IPS DF 4.7 (cell line): ENCODE measurements at regions not wholly inside any gene's neighbourhood (a gene's known extent, or its start where the extent isn't known, plus 50 kb on each side); places are given as distances from the start of the nearest gene placed in this dataset.
"Not testable (repeated sequence)": the region's sequence is repeated elsewhere in the genome, so short reads cannot be mapped to it uniquely, and the experiment has no call there.

Experiments used
- DNase-seq: peaks from one replicate; pipeline ENCODE4 v3.0.0-alpha.2; 2013; ENCODE audit warnings: low spot score; ENCODE audit errors: extremely low read depth

DNA sequence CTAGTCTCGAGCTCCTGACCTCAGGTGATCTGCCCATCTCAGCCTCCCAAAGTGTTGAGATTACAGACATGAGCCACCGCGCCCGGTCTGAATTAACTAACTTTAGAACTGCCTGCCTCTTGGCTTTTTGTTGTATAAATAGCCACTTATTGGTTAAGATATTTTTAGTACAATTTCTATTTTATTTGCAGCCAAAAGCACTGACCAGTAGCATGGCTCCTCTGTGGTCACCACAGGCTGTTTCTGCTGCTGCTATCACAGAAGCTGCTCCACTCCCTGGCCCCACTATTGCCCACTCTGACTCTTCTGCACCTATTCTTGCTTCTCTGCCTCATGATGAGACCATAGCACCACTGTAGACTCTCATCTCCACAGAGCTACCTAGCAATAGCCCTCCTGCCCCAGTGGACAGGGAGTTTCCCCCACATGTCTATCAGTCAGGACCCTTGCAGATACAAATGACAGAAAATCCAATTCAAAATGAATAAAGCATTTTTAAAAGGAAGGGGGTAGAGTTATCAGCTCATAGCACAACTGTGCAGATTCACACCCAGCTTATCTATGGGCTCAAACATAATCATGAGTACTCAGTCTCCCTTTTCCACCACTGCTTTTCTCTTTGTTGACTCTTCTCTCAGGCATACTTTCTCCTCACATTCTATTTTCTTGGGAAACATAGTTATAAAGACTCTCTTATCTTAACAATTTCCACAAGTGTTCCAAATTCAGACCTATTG, 151.8 kb upstream of the EPB41L4A start:
- DNase-seq: no peak

DNA sequence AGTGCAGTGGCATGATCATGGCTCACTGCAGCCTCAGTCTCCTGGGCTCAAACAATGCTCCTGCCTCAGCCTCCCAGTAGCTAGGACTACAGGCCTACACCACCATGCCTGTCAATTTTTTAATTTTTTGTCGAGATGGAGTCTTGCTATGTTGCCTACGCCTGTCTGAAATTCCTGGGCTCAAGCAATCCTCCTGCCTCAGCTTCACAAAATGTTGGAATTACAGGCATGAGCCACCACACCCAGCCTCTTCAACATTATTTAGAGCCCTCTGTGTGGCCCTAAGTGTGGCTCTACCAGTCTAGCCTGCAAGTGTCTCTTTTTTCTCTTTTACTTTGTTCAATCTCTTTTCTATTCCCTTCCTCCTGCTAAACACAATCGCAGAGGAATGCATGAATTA, 154.4 kb upstream of the EPB41L4A start:
- no peak for DNase-seq

DNA sequence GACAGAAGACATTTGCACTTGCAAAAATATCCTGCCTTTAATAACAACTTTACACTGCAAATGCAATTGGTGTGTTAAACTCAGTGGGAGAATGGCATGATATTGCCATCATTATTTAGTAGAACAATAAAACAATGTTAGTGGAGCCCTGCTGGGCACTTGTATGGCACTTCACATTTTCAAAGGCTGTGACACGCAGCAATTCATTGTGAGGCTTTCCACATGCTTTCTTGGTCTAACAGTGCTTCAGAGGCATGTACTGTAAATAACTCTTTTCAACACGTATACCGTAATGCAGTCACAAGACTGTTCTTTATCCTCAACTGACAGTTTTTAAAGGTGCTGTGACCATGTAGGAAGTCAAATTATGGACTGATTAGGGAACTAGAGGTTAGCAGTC, 155.5 kb upstream of the EPB41L4A start:
- DNase-seq: no peak

DNA sequence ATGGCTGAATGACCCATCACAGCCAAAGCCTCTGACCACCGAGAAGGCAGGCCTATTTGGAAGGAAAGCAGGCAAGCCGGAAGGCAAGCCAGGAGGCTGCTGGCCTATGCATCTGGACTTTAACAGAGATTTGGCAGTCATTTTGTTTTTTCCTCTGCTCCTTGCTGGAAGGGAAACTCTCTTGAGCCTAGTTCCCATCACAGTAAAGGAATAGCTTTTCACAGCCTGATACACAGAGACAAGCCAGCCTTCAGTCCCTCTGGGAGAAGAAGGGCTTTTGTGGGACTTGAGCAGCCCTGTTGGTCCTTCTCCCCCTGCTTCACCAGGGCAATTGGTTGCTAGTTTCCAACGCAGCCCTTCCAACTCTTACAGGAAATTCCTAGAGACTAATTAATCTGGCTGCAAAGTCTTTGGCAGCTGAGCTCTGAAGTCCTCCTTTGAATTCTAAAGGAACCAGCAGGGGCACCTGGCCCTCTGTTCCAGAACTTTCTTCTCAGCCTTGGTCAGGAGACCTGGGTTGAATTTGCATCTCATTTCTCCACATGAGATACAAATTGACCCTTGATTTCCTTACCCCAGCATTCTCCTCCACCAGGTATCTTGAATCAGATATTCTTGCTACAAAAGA, 157.3 kb upstream of the EPB41L4A start:
- no peak for DNase-seq

DNA sequence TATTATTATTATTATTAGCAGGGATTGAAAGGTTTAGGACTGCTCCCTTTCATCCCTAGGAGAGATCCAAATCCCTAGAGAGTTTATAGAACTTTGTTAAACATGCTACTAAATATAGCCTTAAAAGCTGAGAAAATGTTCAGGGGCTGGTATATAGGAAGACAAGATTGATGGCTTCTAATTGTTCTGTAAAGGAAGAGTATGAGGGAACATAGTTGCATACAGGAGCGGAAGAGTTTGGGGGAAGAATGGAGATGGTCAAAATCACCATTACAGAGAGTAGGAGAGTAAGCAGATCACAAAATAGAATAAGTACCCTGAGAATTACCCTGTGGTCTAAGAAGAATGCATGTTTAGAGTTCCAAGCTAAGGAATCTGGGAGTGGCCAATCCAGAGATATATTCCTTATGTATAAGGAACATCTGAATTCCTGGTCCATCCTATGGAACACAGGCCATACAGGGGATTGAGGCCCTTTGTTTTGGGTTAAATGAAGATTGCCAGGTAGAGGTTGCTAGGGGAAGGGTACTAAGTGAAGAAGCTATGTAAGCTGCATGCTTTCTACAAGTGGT, 158.0 kb upstream of the APC start:
- no peak for DNase-seq

- no peak for DNase-seq
Observed at GRCh38 chr5:112581811-112582320, 155.8 kb upstream of the APC start.

- no peak for DNase-seq
Observed at GRCh38 chr5:112583166-112583565, 154.5 kb upstream of the APC start.

DNA sequence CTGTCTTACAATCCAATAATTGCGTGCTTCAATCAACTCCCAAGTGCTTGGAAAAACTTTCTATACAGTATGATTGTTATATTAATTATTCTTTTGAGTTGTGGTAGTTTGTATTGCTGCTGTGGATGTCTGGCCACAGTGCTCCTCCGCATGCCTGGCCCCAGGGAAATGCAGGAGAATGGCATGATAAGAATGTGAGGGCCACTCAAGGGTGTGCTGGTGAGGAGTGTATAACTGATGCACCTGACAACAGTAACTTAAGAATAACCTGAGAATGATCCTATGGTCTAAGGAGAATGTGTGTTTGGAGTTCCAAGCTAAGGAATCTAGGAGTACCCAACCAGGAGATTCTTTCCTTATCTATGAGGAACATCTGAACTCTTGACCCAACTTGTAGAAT, 152.9 kb upstream of the APC start:
- DNase-seq: no peak

- no peak for DNase-seq
Observed at GRCh38 chr5:112586596-112587062, 151.1 kb upstream of the APC start.

GRCh38 chr5:112590858-112591257, 146.8 kb upstream of the APC start:
- DNase-seq: not testable (repeated sequence)

DNA sequence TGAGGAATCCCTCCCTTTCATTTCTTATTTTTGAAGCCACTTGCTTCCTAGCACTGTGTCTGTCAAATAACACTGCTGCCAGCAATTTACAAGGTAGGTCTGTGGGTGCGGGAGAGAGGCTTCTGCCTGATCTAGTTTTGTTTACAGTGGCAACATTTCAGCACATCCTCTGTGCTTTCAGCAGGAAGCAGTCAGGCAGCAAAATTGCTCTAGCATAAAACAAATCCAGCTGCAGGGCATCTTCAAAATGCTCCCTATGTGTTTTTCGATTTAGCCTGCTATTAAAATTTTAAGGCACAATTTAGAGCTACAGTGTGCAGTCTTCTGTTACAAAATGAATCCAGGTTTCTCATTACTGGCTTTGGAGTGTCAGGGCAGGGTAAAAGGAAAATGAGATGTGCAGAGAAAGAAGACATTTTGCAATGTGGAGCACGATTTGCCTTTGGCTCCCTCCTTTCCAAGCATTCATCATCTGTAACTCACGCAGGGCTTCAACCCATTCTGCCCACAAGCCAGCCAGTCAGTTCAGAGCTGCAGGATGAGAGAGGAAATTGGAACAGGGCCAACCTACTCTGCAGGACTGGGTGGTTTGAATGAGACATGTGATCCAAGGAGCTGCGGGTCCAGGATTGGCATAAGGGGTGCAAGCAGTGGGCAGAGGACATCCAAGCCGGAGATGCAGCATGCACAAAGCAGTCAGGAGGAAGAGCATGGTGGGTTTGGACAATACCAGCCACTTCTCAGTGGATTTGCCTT, 143.4 kb upstream of the APC start:
- DNase-seq: no peak

- DNase-seq: no peak
Observed at GRCh38 chr5:112594941-112595340, 142.7 kb upstream of the APC start.

DNA sequence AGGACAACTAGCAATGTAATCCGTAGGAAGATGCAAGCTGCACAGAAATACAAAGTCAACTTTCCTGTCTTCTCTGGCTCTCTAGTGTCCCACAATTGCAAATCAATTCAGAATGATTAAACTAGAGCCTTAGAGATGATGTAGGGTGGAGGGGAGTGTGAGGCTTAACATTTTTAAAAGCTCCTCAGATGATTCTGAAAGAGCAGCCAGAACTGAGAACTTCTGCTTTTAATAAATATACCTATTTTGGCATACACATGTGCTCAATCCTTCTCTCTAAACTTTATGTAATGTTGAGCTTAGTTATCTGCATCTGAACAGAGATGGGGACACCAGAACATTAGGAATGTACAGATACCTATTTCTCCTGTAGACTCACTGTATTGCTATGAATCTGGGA, 139.9 kb upstream of the APC start:
- no peak for DNase-seq

DNA sequence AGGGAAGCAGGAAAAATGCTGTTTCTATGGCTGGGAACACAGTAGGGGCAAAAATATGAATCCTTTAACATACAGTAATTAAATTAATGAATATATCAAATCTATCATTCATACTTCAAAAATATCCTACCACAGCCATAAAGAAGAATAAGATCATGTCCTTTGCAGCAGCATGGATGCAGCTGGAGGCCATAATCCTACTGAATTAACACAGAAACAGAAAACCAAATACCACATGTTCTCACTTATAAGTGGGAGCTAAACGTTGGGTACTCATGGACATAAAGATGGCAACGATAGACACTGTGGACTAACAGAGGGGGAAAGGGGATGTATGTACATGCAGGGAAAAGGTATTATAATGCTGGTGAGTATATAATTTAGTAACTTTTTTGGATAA, 137.2 kb upstream of the APC start:
- not testable (repeated sequence) for DNase-seq

GRCh38 chr5:112604732-112605630, 132.7 kb upstream of the APC start:
- DNase-seq: no peak

DNA sequence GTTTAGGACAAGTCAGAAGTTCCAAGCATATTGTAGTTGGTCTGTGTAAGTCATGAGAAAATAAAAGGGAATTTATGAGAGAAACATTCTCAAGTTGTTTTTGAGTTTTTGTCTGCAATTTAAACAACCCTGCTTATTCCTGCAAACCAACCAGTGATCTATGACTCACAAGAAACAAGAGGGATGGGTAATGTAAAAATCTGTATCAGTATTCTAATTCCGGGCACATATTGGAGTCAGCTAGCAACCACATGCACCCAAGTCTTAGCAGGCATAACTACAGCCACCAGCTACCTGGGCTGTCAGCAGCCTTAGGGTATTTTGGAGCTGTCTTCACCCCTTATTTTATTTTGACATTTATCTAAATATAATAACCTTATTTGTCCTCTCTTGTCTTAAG, 128.7 kb upstream of the APC start:
- DNase-seq: no peak

GRCh38 chr5:112612663-112613062, 125.0 kb upstream of the APC start:
- DNase-seq: no peak

GRCh38 chr5:112614285-112614684, 123.4 kb upstream of the APC start:
- no peak for DNase-seq

GRCh38 chr5:112614986-112615385, 122.7 kb upstream of the APC start:
- no peak for DNase-seq

DNA sequence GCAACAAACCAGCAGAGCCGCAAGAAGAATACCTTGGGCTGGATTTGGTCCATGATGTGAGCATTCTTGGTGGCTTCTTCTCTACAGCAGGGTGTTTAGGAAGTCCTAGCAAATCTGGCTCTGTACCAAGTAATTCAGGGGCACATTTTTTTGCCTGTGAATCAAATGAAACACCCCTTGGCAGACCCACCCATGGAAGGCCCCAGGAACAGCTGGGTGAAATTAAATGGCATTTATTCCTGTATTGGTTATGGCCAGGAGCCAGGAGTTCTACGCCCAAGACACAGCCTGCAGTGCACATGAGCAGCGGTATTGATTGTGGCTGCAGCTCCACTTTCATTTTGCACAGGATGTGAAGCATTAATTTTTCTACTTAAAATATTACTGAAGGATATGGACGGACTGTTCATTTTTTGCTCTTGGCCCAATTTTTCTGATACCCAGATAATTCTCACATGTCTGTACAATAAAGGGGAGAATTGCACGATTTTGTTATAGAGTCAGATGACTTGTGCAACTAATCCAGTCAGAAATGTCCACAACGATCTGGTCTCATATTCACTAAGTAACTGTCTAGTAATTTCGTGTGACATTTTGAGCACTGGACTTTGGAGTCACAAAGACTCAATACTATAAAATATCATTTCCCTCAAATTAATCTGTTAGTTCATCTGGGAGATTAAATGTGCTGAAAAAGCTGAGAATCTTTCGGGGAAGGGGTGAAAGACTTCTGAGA, 120.7 kb upstream of the APC start:
- DNase-seq: no peak
